Hippocampal formation (tissue), 2 donors: ENCODE measurements at regions not wholly inside any gene's neighbourhood (a gene's known extent, or its start where the extent isn't known, plus 50 kb on each side); places are given as distances from the start of the nearest gene placed in this dataset.
"Not testable (repeated sequence)": the region's sequence is repeated elsewhere in the genome, so short reads cannot be mapped to it uniquely, and the experiment has no call there.

Experiments
- DNase-seq, 2 donors: peaks; one replicate each; lab custom pipeline; 2025; lab: John Stamatoyannopoulos, UW

GRCh38 chr6:86731631-86732030 is 205.7 kb upstream of the HTR1E start:
- DNase-seq: not testable (repeated sequence)

GRCh38 chr6:86730772-86731171 is 206.6 kb upstream of the HTR1E start:
- DNase-seq: not testable (repeated sequence)

DNA sequence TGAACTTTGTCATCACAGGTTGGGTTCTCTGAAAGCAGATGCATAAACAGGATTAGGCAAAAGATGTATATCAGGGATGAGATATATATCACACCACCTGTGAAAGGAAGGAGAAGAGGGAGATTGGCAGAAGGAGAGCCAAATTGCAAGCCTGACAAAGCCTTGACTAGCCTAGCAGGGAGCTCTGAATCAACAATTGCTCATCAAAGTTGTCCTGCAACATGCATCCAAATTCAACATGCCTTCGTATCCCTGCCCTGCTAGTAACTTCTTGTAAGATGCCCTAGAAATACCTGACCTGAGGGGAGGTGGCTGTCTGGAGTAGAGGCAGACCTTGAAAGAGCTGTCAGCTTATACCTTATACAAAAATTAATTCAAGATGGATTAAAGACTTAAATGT is 207.1 kb upstream of the HTR1E start:
- DNase-seq: no peak

DNA sequence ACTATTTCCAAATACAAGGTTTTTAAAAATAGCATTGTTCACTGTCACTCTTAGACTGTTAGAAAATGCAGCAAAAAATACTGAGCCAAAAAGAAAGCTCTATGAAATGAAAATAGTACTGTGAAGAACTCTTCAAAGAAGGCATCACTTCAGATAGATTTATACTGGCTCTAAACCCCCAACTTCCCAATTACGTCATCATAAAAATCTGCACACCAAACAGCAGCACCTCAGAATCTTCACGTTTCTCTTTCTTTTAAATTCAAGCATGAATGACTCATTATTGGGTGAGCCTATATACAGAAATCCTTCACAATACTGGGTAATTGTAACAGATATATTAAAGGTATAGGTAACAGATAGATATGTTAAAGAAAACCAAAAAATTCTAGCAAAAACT is 208.4 kb upstream of the HTR1E start:
- no peak for DNase-seq

GRCh38 chr6:86724695-86725094 is 212.6 kb upstream of the HTR1E start:
- DNase-seq: no peak

DNA sequence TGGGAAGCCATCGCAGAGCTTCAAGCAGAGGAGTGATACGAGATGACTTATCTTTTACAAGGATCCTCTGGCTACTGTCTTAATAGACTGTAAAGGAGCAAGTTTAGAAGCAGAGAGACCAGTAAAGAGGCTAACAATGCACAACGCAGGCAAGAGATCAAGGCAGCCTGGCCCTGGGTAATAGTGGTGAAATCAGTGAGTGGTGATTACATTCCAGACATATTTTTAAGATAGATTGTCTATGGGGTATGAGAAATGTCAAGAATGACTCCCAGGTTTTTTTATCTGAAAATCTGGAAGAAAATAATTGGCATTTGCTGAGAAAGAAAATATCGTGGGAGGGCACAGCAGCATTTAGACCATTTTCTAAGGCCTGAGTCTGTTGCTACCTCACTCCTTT is 213.6 kb upstream of the HTR1E start:
- no peak for DNase-seq

GRCh38 chr6:86723151-86723550 is 214.2 kb upstream of the HTR1E start:
- no peak for DNase-seq

GRCh38 chr6:86722131-86722530 is 215.2 kb upstream of the HTR1E start:
- DNase-seq: no peak

DNA sequence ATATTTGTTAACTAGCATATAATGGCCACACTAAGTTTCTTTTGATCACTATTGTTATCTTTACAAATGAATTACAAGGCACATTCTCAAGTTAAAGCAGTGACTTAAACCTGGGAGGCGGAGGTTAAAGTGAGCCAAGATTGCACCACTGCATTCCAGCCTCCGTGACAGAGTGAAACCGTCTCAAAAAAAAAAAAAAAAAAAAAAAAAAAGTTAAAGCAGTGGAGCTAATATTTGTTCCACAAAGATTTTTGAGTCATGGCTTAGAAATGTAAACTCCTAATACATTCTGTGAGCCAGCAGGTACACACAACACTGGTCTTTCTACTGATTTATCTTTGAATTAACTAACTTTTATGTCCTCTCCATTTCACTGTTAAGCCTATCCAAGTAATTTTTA is 221.7 kb upstream of the HTR1E start:
- no peak for DNase-seq

- no peak for DNase-seq
These were observed 225.3 kb upstream of the HTR1E start for GRCh38 chr6:86712039-86712438.

DNA sequence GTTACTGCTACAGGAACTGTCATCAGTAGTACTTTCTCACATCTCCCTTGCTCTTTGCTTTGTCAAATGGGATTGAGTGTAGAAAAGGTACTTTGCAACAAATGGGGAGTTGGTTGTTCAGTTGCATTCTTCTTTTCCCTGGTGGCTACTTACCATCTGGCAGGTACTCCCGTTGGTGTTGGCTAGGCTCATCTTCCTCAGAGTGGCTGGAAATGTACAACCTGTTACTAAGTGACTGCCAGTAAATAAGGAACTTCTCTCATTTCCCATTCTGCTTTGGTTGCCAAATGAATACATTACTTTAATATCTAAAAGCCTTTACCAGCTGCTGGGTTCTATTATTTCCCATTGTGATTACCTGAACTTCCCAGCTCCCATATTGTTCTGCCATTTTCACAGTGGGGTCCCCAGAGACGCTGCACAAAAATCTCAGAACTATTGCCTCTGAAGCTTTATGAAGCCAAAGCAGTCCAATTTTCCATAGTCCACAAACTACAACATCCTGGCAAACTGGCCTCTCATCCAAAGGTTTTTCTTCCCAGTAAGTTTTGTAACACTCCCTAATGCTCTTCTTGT is 229.7 kb upstream of the HTR1E start:
- DNase-seq: no peak

DNA sequence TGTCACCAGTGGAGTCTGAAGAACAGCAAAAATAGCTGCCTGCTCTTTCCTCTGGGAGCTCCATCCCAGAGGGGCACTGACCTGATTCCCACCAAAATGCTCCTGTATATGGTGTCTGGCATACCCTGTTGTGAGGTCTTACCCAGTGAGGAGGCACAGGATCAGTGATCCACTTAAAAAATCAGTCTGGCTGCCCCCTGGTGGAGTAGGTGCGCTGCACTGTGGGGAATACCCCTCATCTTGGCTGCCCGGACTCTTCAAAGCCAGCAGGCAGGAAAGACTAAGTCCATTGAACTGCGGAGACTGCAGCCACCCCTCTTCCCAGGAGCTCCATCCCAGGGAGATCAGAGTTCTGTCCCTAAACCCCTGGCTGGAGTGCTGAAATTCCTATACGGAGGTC is 230.9 kb upstream of the HTR1E start:
- DNase-seq: no peak

DNA sequence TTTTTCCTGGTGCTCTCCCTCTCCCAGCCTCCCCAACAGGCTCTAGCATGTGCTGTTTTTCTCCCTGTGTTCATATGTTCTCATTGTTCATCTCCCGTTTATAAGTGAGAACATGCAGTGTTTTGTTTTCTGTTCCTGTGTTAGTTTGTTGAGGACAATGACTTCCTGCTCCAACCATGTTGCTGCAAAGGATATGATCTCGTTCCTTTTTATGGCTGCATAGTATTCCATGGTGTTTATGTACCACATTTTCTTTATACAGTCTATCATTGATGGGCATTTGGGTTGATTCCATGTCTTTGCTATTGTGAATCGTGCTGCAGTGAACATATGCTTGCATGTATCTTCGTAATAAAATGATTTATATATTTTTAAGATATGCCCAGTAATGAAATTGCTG is 236.1 kb upstream of the HTR1E start:
- DNase-seq: not testable (repeated sequence)

DNA sequence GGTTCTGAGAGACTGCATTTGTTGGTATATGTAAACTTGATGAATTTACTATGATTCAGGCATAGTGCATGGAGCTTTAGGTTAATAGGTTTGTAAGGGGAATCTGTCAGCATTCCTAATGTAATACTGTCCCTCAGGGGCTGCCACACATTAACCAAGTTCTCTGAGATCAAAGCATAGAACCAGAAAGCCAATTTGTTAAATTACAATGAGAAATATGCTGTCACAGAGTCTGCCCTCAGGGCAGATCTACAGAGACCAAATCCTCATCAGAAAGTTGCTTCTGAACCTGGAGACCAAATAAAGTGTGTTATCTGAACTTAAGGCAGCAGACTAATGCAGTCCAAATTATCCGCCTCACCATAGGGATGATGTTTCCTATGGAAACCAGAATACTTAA is 250.8 kb upstream of the HTR1E start:
- no peak for DNase-seq

DNA sequence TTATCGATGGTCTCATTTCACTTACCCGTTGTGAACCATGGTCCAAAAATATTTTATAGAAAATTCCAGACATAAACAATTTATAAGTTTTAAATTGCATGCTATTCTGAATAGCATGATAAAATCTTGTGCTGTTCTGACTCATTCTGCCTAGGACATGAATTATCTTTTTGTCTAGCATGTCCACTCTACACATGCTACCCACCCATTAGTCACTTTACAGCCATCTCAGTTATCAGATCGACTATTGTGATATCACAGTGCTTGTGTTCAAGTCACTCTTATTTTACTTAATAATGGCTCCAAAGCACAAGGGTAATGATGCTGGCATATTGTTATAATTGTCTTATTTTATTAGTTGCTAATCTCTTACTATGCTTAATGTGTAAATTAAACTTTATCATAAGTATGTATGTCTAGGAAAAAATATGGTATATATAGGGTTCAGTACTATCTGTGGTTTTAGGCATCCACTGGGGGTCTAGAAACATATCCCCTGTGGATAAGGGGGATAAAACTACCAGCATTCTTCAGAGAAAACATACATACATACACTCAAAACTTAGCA is 252.0 kb upstream of the HTR1E start:
- DNase-seq: no peak

- DNase-seq: no peak
These were observed 254.0 kb upstream of the HTR1E start for GRCh38 chr6:86683132-86683908.

DNA sequence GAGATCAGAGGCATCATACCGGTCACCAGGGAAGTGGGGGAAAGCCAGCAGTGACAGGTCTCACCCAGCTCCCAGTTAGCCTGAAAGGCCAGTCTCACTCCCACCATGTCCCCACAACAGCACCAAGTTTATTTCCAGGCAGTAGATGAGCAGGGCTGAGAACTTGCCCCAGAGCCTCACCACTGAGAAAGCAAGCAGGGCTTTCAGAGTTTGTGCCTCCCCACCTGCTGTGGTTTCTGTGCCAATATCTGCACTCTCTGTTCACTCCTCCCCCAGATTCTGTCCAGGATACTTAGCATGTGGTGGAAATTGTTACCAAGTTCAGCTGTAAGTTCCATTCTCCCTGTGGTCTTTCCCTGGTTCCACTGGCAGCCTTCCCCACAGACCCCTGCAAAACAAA is 255.0 kb upstream of the HTR1E start:
- DNase-seq: no peak

DNA sequence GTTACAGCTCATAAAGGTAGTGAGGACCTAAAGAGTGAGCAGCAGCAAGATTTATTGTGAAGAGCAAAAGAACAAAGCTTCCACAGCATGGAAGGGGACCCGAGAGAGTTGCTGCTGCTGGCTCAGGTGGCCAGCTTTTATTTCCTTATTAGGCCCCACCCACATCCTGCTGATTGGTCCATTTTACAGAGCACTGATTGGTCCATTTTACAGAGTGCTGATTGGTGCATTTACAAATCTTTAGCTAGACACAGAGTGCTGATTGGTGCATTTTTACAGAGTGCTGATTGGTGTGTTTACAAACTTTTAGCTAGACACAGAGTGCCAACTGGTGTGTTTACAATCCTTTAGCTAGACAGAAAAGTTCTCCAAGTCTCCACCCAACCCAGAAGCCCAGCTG is 256.2 kb upstream of the HTR1E start:
- DNase-seq: not testable (repeated sequence)

- DNase-seq: not testable (repeated sequence)
These were observed 265.2 kb upstream of the HTR1E start for GRCh38 chr6:86672125-86672524.

GRCh38 chr6:86657192-86657591 is 280.1 kb upstream of the HTR1E start:
- DNase-seq: no peak

- DNase-seq: no peak
These were observed 308.2 kb upstream of the HTR1E start for GRCh38 chr6:86629123-86629522.

- DNase-seq: no peak
These were observed 317.9 kb upstream of the HTR1E start for GRCh38 chr6:86619428-86619827.

DNA sequence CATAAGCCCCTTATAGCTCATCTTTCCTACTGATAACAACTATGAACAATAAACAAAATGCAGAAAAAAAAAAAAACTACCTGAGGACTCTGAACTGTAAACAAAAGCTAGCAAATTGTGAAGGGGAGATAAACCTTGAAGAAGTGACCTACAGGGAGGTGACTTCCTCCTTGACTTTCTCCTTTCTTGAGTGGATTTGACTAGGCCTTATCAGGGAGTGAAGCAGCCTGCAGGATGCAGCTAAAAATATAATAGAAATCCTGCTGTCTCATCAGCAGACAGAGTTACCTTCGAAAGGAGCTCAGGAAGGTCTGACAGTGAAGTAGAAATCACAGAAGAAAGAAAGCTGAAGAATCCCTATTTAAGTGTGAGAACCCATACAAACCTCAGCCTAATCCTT is 322.0 kb upstream of the HTR1E start:
- DNase-seq: no peak
